LHCN-M2 (cell line): ENCODE measurements at regions not wholly inside any gene's neighbourhood (a gene's known extent, or its start where the extent isn't known, plus 50 kb on each side); places are given as distances from the start of the nearest gene placed in this dataset.

ENCODE experiments used
- DNase-seq: peaks from one replicate; pipeline ENCODE4 v3.0.0-alpha.2; 2012; ENCODE audit warnings: low read depth

DNA sequence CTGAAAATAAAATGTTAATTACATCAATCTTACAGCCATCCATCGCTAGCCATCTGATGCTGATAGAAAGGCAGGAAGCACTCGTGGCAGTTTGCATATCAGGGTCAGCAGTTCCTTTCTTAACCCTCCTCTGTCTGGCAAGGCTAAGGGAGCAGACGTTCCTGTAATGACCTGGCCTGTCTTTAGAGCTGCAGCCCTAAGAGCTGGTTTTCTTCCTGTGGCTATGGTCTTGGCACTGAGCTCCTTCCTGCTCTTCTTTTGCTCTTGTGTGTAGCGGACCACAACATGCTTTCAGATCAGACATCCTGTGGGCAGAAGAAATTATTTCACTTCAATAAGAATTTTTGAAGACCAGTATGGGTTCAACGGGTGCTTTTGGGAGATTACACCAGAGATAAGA lies 170.4 kb downstream of the DAD1 start:
- no peak for DNase-seq

DNA sequence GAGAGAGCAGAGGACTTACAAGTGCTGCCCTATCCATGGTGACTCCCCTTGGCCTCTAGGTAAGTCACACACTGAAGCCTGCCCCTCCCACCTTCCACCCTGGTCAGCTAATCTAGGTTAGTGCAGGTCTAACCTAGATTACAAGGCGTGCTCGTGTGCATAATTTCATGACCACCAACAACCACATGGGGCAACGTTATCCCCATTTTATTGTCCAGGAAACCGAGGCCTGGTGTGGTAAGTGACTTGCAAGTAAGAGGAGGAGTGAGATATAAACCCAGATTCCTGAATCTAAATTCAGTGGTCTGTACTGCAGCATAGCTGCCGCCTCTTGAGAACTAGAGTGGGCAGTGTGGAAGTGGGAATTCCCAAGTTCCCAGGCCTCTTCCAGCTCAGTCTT lies 171.1 kb downstream of the DAD1 start:
- no peak for DNase-seq

DNA sequence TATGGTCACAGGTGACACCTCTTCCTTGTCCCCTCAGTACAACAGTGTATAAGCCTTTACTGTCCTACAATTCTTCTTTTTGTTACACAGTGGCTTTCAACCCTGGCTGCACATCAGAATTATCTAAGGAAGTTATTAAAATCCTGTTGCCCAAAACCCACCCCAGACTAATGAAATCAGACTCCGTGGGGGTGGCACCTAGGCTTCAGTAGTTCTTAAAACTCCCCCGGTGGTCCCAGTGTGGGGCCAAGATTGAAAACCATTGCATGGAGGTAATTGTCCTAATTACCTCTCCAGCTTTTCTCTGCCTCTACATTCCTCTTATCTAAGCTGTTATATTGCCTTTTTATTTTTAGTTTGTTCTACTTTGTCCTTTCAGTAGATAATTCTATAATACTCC lies 172.8 kb downstream of the DAD1 start:
- no peak for DNase-seq

DNA sequence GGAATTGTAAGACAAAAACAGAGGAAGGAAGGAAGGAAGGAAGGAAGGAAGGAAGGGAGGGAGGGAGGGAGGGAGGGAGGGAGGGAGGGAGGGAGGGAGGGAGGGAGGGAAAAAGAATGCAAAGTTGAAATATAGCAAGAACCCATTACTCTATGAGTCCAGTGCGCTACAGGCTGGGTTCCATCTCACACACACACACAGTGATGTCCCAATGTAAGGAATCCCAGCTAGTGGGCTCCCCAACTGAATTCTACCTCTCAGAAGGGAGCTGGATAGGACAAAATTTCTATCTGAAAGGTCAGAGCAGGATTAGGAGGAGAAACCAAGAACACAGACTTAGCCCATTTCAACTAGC lies 173.4 kb downstream of the DAD1 start:
- DNase-seq = no peak

DNA sequence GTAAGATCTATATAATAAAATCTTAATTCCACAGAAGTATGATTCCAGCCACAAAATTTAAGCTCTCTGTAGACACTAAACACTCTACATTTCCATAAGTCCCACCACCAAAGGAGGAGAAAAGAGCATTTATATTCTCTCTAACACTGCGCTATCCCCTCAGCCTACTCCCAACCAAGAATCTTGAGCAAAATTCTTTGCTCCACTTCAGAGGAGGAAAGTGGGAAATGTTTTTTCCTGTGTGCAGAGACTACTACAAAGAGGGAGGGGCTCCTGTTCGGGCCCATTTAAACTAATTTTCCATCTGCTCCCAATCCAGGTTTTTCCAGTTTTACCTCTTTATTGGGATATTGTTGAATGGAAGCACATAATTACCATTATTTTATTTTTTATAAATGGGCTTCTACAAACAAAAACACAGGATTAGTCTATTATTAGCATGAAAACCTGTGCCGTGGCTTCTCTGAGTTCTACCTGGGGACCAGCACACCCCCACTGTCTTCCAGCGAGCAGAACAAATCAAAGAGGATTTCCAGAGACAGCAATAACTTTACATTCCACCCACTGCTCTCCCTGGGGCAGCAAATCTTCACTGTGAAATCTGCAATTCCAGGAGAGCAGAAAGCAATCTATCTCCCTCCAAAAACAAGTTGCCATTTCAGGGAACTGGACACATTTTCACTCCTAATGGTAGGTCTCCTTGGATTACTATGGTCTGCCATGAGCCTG lies 174.0 kb downstream of the DAD1 start:
- no peak for DNase-seq

DNA sequence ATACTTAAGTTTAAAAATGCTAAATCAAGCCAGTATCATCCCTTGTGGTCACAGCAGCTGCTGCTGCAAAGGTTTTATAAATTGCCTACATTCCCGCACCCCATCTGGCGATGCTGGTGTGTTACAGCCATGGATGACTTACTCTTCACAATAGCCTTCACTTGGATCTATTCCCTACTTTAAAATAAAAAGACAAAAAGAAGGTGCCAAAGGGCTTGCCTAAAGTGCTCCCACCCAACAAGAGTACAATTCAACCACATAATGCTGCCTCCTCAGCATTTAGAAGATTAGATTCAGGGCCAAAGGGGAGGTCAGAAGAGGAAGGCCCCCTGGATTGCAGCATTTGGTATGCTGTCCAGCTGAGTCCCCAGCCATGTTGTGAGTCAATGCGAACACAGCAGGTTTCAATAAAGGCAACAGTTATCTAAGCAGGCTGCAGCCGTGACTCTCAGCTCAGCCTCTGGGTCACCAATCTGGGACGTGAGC lies 176.1 kb downstream of the DAD1 start:
- DNase-seq = peak; percentile 68

DNA sequence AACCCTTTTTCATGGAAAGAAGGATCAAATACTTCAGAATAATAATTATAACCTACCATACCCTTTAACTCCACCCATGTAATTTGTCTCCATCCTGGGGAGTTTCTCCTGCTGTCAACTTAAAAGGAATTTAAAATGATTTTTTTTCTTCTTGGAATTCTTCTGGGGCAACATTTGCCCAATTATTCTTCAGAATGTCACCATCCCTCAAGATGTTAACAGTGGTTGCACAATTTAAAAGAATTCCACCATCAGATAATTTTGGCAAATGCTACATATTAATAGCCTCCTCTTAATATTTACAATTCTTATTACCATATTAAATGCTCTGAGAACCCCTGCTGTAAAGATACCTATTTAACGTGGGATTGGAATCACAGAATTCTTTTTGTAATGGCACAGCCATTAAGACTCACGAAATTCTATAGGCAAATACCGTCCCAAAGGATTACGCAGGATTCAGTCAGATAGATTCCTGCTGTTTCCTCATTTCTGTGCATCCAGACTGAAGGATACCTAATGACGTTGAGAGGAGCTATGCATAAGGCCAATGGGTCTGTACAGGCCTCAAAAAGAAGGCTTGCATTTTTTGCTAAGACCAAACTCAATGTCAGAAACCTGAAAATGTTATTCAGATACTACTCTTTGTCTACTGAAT lies 177.5 kb downstream of the DAD1 start:
- DNase-seq = no peak

DNA sequence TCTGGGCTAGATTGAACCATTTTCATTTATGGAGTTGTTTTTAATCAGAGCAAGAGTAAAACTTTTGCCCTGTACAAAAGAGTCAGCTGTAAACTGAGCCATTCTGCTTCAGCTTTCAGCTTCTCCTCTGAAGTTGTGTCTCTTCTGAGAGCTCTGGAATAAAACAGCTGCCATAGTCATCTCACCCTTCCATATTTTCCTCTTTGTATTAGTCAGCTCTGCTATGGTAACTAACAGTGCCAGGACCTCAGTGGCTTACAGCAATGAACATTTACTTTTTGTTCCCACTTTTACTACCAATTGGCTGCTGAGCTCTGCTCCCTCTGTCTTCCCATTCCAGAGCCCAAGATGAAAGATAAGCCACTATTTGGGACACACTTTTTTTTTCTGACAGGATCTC lies 178.5 kb downstream of the DAD1 start:
- peak; percentile 28 for DNase-seq

DNA sequence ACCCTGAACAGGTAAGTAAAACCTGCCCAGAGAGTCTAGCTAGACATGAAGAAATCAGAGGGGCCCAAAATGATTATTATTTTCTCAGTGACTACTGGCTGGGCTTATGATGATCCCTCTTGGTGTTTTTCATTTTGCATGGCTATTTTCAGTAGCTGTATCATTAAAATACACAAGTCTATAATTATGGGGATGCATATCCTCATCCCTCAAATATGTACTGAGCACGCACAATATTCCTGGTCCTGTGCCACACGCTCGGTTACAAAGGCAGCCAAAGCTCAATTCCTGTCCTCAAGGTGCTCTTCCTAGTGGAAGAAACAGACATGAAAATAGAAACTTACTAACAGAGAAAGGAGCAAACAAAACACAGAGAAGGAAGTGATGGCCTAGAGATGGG lies 180.0 kb downstream of the DAD1 start:
- DNase-seq = no peak

DNA sequence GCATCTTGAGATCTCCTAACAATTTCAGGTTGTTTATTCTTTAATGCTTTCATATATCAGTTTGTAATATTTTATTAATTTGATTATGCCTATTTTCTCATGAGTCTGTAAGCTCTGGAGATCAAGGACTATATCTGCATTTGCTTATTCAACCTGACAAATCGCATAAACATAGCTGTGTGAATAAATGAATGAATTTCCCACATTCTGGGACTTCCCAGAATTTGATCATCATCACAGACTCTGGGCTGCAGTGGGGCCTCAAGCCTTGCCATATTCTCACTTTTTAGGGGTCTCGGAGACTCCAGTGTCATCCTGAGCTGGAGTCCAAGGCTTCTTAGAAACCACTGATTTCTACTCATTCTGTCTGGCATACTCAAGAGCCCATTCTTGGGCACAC lies 180.5 kb downstream of the DAD1 start:
- no peak for DNase-seq

DNA sequence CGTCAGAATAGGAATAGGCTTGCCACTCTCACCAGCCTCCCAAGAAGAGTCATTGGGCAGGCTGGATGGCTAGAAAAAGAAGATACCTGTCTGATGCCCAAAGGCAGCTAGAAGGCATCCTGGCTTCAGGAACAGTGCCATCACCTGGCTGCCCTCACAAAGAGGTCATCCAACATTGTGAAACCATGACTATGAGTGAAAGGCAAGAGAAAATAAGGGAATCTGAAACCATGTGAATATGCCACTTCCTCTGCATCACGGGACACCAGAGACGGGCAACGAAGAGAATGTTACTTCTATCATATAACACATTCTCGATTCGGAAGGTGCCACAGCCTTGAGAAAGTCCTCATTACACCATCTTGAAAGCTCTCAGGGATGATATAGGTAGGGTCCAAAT lies 182.0 kb downstream of the DAD1 start:
- DNase-seq = no peak

DNA sequence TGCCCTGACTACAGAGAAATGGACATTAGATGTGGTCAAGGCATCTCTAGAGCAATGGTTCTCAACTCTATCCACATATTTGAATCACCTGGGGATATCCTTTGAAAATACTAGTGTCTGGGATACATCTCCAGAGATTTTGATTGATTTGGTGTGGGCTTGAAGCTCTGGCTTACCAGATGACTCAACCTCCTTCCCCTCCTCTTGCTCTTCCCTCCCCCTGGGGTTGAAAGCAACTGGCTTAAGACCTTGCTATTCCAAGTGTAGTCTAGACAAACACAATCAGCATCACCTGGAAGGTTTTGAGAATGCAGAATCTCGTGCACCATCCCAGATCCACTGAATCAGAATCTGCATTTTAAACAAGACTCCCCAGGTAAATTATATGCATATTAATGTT lies 183.8 kb downstream of the DAD1 start:
- no peak for DNase-seq

DNA sequence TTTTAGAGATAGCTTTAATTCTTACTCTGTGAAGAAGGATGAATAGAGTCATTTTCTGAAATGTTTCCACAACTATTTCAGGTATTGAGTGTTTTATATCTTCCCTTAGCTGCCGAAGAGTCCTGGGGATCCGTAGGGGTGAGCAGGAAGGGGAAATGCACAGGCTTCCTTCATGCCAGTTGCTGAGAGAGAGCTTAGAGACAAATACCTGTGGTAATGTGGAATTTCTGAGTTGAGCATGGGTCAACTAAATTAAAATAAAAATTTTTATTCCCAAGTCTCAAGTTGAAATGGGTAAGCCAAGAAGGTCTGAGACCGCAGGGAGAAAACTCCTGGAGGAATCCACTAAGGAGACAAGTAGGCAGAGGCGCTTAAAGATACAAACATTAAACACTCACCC lies 185.7 kb downstream of the DAD1 start:
- DNase-seq = no peak

DNA sequence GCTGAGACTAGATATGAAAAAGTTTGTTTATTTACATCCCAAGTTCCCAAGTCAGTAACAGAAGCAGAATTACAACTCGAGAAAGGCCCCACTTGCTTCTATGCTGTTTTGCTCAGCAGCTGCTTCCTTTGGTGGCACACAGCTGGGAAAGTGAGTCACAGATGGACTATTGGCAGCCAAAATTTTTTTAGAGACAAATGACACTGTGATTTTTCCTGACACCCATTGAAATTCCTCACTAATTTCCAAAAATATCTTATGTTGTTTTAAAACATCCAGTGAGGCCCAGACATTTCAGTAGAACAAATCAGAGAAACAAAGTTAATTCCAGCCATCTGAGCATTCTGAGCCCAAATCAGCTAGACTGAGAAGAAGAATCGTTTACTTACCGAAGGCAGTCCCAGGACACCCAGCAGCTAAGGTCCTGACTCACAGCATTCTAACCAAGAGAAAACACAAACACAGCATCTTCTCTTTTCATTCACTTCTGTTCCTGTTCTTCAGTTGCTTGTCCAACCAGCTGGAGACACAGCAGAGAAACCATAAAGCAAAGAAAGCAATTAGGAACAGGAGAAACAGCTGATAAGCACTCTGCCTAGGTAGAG lies 188.3 kb downstream of the DAD1 start:
- DNase-seq = peak; percentile 37

DNA sequence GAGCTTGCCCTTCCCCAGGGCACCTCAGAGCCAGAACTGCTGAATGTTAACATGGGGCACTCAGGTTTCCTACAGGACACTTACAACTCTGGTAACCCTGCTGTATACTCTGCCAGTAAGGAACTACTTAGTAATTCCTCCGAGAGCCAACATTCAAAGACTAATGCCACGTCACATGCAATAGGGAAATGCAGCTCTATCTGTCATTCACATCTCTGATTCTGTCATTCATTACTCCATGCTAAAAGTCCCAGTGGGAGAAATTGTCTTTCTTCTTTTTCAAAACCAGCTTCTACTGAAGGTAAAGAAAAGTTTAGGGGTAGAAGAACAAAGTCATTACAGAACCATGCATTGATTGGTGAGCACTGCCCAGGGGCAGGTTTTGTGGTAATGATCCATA lies 189.2 kb downstream of the DAD1 start:
- DNase-seq = no peak

DNA sequence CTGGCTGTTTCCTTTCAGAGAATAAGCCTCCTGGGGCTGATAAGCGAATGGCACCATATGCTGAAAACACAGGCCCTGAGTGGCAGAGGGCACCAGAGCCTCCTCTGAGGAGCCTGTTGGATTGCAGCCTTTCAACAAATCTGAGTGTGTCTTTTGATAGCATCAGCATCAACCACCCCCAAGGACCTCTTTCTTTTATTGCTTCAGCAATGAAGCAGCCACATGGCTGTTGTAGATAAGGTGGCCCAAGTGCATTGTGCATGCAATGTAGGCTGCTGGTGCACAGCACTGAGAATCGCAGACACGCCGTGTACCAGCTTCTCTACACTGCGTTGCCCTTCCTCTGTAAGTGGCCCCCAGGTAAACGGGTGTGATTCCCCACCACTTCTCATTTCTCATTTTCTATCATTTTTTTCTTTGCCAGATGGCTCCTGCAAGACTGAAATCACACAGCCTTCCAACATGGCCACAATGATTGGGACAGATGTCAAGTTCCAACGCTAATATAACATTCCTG lies 191.7 kb downstream of the DAD1 start:
- DNase-seq = no peak

DNA sequence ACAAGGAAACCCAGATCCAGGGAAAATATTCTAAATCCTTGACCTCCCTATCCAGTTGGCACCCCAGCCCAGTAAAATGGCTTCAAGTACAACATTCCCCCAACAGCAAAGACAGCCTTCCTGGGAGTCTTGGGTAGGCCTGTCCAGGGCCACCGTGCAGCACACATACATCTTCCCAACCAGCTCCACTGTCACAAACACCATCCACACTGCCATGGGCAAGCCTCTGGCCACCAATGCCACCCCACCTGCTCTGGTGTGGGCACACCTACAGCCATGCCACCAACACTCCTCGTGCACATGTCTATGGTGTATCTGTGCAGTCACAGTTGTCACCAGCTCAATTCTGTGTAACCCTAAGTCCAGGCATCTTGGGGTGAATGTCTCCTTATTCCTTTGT lies 193.2 kb downstream of the DAD1 start:
- DNase-seq = no peak

DNA sequence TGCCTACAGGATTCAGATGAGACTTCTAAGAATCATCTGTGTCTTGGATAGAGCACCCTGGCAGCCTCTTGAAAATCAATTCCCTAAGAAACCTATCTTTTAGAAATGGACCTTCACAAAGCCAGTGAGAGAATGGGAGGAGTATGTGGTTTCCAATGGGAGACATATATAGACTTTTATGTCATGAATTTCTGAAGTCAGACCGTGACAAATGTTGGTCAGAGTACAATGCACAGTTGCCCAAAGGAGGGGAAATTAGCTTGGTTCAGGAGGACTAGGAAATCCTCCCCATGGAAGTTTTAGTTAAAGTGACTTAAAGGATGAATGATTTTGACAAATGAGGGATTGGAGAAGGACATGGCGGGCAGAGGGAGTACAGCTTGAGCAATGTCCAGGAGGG lies 194.4 kb downstream of the DAD1 start:
- DNase-seq = no peak

DNA sequence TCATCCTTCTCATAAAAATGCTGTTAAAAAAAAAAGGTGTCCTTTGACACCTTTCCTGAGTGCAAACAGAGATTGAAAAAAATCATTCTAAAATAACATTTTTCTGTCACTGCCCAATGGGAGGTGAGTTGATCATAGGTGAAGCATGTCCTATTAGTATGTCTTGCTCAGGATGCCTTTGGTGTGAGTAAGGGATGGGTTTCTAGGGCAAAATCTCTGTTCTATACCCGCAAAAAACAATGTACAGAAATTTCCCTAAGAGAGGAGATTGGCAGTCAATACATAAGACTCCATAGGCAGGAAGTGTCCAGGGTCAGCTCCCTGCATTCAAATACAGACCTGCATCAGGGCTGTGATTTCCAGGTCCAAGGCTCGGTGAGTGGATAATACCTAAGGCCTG lies 195.2 kb downstream of the DAD1 start:
- no peak for DNase-seq

DNA sequence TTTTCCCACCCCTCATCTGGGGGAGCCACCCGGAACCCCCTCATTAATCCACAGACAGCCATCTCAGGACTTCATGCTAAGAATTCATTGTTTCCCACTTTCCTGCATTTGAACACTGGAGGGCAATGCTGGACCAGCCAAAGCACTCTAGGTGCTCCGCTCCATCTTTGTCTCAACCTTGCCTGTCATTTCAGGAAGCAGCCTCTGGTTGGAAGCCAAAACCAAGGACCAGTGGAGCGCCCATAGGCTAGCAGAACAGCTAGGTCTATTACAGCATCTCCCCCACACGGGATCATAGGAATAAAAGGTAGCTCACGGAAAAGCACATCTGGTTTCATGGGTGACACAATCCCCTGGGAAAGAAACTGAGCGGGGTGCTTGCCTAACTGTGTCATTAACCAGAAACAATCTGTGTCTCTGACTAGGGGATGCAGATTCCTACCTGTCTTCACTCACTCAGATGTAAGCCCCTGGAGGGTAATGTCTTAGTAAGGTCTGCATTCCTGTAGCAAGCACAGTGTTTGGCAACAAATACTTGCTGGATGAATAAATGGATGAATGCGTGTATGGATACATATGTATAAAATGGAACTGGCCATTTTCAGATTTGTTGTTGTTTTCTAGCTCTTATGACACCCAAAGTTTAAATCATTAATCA lies 197.0 kb downstream of the DAD1 start:
- peak; percentile 45 for DNase-seq

DNA sequence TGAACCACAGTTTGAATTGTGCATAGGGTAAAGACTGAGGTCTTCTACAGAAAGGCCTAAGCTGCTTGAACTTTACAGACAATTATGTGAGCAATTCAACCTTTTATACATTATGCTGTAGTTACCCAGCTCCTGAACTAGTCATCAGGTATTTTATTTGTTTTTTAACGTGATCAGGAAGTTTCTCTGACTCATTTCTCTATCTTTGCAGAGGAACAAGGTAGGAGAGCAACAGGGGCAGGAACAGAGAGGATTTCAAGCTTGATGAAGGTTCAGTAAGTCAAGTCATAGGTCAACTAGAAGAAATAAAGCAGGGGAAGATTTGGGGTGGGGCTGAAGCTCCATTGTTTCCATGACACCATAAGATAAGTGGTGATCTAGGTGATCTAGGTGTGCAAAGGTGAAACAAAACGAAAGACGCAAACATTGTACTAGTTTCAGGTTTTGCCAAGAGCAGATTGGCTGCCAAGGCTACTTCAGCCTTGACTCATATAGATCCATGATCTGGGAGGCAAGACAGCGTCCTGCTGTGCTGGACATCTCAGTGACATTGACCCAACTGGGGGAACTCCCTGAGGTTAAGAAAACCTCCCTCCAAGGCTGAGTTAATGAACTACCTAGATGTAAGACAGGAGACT lies 198.1 kb downstream of the DAD1 start:
- DNase-seq = no peak

DNA sequence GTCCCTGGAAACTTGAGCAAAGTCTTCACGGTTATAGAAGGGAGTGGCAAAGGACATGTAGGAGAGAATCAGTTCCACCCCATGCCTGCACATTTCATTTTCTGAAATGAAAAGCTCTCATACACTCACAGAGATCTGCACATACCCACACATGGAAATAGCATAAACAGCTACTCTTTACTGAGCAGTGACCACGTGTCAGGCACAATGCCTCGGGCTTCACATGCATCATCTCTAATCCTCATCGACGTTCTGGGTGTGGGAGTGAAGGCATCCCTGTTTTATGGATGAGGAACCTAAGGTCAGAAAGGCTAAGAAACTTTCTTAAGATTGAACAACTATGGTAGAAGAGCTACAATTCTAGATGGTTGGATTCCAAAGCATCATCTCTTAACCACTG lies 198.8 kb downstream of the DAD1 start:
- DNase-seq = no peak
